Activated CD4-positive, alpha-beta T cell treated with anti-CD3 and anti-CD28 coated beads, Interleukin-2, amount 10 ng/mL, durations not matched to agents 24 days and 14 days (primary cell): ENCODE measurements at regions not wholly inside any gene's neighbourhood (a gene's known extent, or its start where the extent isn't known, plus 50 kb on each side); places are given as distances from the start of the nearest gene placed in this dataset.
"Not testable (repeated sequence)": the region's sequence is repeated elsewhere in the genome, so short reads cannot be mapped to it uniquely, and the experiment has no call there.

ENCODE experiments used
- DNase-seq: peaks from one replicate; pipeline ENCODE4 v3.0.0; 2022
- H3K27ac Mint-ChIP-seq: one replicate; pipeline ENCODE4 v1.8.0; 2022; ENCODE audit warnings: mild to moderate bottlenecking, mixed read lengths
- H3K27me3 Mint-ChIP-seq: one replicate; pipeline ENCODE4 v1.8.0; 2022; ENCODE audit warnings: mixed read lengths
- H3K36me3 Mint-ChIP-seq: one replicate; pipeline ENCODE4 v1.8.0; 2022; ENCODE audit warnings: low read depth, mild to moderate bottlenecking, mixed read lengths
- H3K4me1 Mint-ChIP-seq: one replicate; pipeline ENCODE4 v1.8.0; 2021; ENCODE audit warnings: mixed read lengths
- H3K4me3 Mint-ChIP-seq: one replicate; pipeline ENCODE4 v1.8.0; 2022; ENCODE audit warnings: mild to moderate bottlenecking, moderate library complexity, mixed read lengths
- H3K9me3 Mint-ChIP-seq: one replicate; pipeline ENCODE4 v1.8.0; 2021; ENCODE audit warnings: mixed read lengths
- intact Hi-C: fragments of 100-400 bp; cut with micrococcal nuclease; formaldehyde crosslinking; loops from one replicate; pipeline ENCODE4 v1.15.1; 2023

GRCh38 chr5:45110399-45110798 is 301.7 kb downstream of the MRPS30 start:
- Mint-ChIP-seq H3K36me3 (no peaks in the 10 kb centered on the region), H3K9me3 (no peaks in the 10 kb centered on the region), H3K4me1 (no peaks in the 10 kb centered on the region), H3K27ac (no peak overlapping the region), H3K4me3 (no peak overlapping the region), H3K27me3 (no peaks in the 10 kb centered on the region)
- intact Hi-C loops = no loop called here
- no peak for DNase-seq

- Mint-ChIP-seq H3K9me3 (no peaks in the 10 kb centered on the region), H3K36me3 (no peaks in the 10 kb centered on the region), H3K27me3 (no peaks in the 10 kb centered on the region), H3K4me1 (no peaks in the 10 kb centered on the region), H3K4me3 (no peak overlapping the region), H3K27ac (no peak overlapping the region)
- no peak for DNase-seq
- intact Hi-C loops = no loop called here
Observed at GRCh38 chr5:45113726-45114125, 305.0 kb downstream of the MRPS30 start.

- Mint-ChIP-seq H3K27me3 (no peaks in the 10 kb centered on the region), H3K27ac (no peak overlapping the region), H3K4me3 (no peak overlapping the region), H3K36me3 (no peaks in the 10 kb centered on the region), H3K4me1 (no peaks in the 10 kb centered on the region), H3K9me3 (no peaks in the 10 kb centered on the region)
- DNase-seq = no peak
- intact Hi-C loops = no loop called here
Observed at GRCh38 chr5:45132972-45133371, 324.2 kb downstream of the MRPS30 start.

GRCh38 chr5:45162974-45163373 is 354.2 kb downstream of the MRPS30 start:
- no peak for DNase-seq
- no peaks in the 10 kb centered on the region for H3K27me3 Mint-ChIP-seq
- intact Hi-C loops = no loop called here
- peaks cover 8% of the 10 kb centered on the region for H3K9me3 Mint-ChIP-seq
- no peak overlapping the region for H3K4me3 Mint-ChIP-seq
- H3K36me3 Mint-ChIP-seq = no peaks in the 10 kb centered on the region
- no peak overlapping the region for H3K27ac Mint-ChIP-seq
- H3K4me1 Mint-ChIP-seq = no peaks in the 10 kb centered on the region

- intact Hi-C loops = no loop called here
- peaks cover 4% of the 10 kb centered on the region for H3K9me3 Mint-ChIP-seq
- H3K36me3 Mint-ChIP-seq = no peaks in the 10 kb centered on the region
- no peak overlapping the region for H3K4me3 Mint-ChIP-seq
- H3K4me1 Mint-ChIP-seq = no peaks in the 10 kb centered on the region
- no peak overlapping the region for H3K27ac Mint-ChIP-seq
- no peaks in the 10 kb centered on the region for H3K27me3 Mint-ChIP-seq
- DNase-seq = no peak
Observed at GRCh38 chr5:45171563-45171962, 362.8 kb downstream of the MRPS30 start.

- H3K4me3 Mint-ChIP-seq, H3K9me3 Mint-ChIP-seq, DNase-seq, intact Hi-C loops, H3K4me1 Mint-ChIP-seq, H3K27me3 Mint-ChIP-seq, H3K27ac Mint-ChIP-seq, H3K36me3 Mint-ChIP-seq: not testable (repeated sequence)
Observed at GRCh38 chr5:45172634-45173033, 363.9 kb downstream of the MRPS30 start.

GRCh38 chr5:45179686-45180085 is 370.9 kb downstream of the MRPS30 start:
- no peaks in the 10 kb centered on the region for H3K36me3 Mint-ChIP-seq
- no peak overlapping the region for H3K4me3 Mint-ChIP-seq
- no peak overlapping the region for H3K27ac Mint-ChIP-seq
- intact Hi-C loops = no loop called here
- peaks cover 4% of the 10 kb centered on the region for H3K9me3 Mint-ChIP-seq
- DNase-seq = no peak
- H3K4me1 Mint-ChIP-seq = no peaks in the 10 kb centered on the region
- H3K27me3 Mint-ChIP-seq = no peaks in the 10 kb centered on the region

GRCh38 chr5:45189042-45189441 is 380.3 kb downstream of the MRPS30 start:
- no peaks in the 10 kb centered on the region for H3K36me3 Mint-ChIP-seq
- H3K4me3 Mint-ChIP-seq = no peak overlapping the region
- no peak overlapping the region for H3K27ac Mint-ChIP-seq
- intact Hi-C loops = no loop called here
- peaks cover 2% of the 10 kb centered on the region for H3K9me3 Mint-ChIP-seq
- H3K4me1 Mint-ChIP-seq = no peaks in the 10 kb centered on the region
- H3K27me3 Mint-ChIP-seq = no peaks in the 10 kb centered on the region
- no peak for DNase-seq

- no peaks in the 10 kb centered on the region for H3K36me3 Mint-ChIP-seq
- no peak overlapping the region for H3K27ac Mint-ChIP-seq
- no peaks in the 10 kb centered on the region for H3K9me3 Mint-ChIP-seq
- no peak for DNase-seq
- intact Hi-C loops = no loop called here
- no peaks in the 10 kb centered on the region for H3K27me3 Mint-ChIP-seq
- no peak overlapping the region for H3K4me3 Mint-ChIP-seq
- no peaks in the 10 kb centered on the region for H3K4me1 Mint-ChIP-seq
Observed at GRCh38 chr5:45189481-45189880, 380.7 kb downstream of the MRPS30 start.

GRCh38 chr5:45195026-45195425 is 386.3 kb downstream of the MRPS30 start:
- Mint-ChIP-seq H3K4me3 (no peak overlapping the region), H3K9me3 (peaks cover 4% of the 10 kb centered on the region), H3K27ac (no peak overlapping the region), H3K36me3 (no peaks in the 10 kb centered on the region), H3K4me1 (no peaks in the 10 kb centered on the region), H3K27me3 (no peaks in the 10 kb centered on the region)
- no peak for DNase-seq
- intact Hi-C loops = no loop called here
